Hypothalamus (tissue), 51 donors: ENCODE measurements at regions not wholly inside any gene's neighbourhood (a gene's known extent, or its start where the extent isn't known, plus 50 kb on each side); places are given as distances from the start of the nearest gene placed in this dataset.
"Not testable (repeated sequence)": the region's sequence is repeated elsewhere in the genome, so short reads cannot be mapped to it uniquely, and the experiment has no call there.

Experiments used
- DNase-seq, 51 donors: peaks; one replicate each; lab custom pipeline; 2025; lab: John Stamatoyannopoulos, UW

GRCh38 chr14:66311058-66311457, 175.1 kb upstream of the CCDC196 start:
- no peak for DNase-seq

- peak in 2 of 51 donors; percentile 2 to 17 for DNase-seq
These were observed 174.2 kb upstream of the CCDC196 start for GRCh38 chr14:66311990-66312389.

GRCh38 chr14:66312451-66312850, 173.7 kb upstream of the CCDC196 start:
- no peak for DNase-seq

GRCh38 chr14:66315098-66315497, 171.1 kb upstream of the CCDC196 start:
- DNase-seq, result no peak

GRCh38 chr14:66315548-66315947, 170.6 kb upstream of the CCDC196 start:
- DNase-seq, result no peak

GRCh38 chr14:66322564-66322963, 163.6 kb upstream of the CCDC196 start:
- no peak for DNase-seq

GRCh38 chr14:66330228-66330627, 155.9 kb upstream of the CCDC196 start:
- DNase-seq, result no peak

- no peak for DNase-seq
These were observed 155.3 kb upstream of the CCDC196 start for GRCh38 chr14:66330916-66331315.

GRCh38 chr14:66333293-66333692, 152.9 kb upstream of the CCDC196 start:
- DNase-seq, result not testable (repeated sequence)

- DNase-seq, result no peak
These were observed 144.9 kb upstream of the CCDC196 start for GRCh38 chr14:66341239-66341638.

GRCh38 chr14:66345986-66346385, 140.2 kb upstream of the CCDC196 start:
- no peak for DNase-seq

GRCh38 chr14:66351310-66351709, 134.9 kb upstream of the CCDC196 start:
- DNase-seq, result no peak

- DNase-seq, result peak in 2 of 51 donors; percentile 14 to 69
These were observed 126.7 kb upstream of the CCDC196 start for GRCh38 chr14:66359500-66359899.

GRCh38 chr14:66360366-66360926, 125.7 kb upstream of the CCDC196 start:
- no peak for DNase-seq

- DNase-seq, result no peak
These were observed 125.2 kb upstream of the CCDC196 start for GRCh38 chr14:66361013-66361412.

GRCh38 chr14:66365388-66365787, 120.8 kb upstream of the CCDC196 start:
- DNase-seq, result no peak

GRCh38 chr14:66369157-66369697, 116.9 kb upstream of the CCDC196 start:
- no peak for DNase-seq

GRCh38 chr14:66371776-66372175, 114.4 kb upstream of the CCDC196 start:
- DNase-seq, result no peak

GRCh38 chr14:66375046-66375964, 110.9 kb upstream of the CCDC196 start:
- peak in 1 of 51 donors; percentile 30 for DNase-seq

GRCh38 chr14:66377574-66377973, 108.6 kb upstream of the CCDC196 start:
- no peak for DNase-seq

GRCh38 chr14:66378712-66379505, 107.3 kb upstream of the CCDC196 start:
- no peak for DNase-seq
